Peyer's patch (tissue), 4 donors: ENCODE measurements at regions not wholly inside any gene's neighbourhood (a gene's known extent, or its start where the extent isn't known, plus 50 kb on each side); places are given as distances from the start of the nearest gene placed in this dataset.

ENCODE experiments used
- DNase-seq, 3 donors: peaks; one replicate each; pipeline ENCODE4 v3.0.0-alpha.2; 2017 to 2019
- H3K27ac ChIP-seq, 4 donors: fragments of 200-600 bp; sonication (generic); one replicate each; pipeline ENCODE4 v1.5.1; 2016 to 2019
- H3K27me3 ChIP-seq, 2 donors: fragments of 200-600 bp; sonication (generic); one replicate each; pipeline ENCODE4 v1.5.1; 2019
- H3K36me3 ChIP-seq, 3 donors: fragments of 200-600 bp; sonication (generic); one replicate each; pipeline ENCODE4 v1.5.1; 2016 to 2019
- H3K4me1 ChIP-seq, 4 donors: fragments of 200-600 bp; sonication (generic); one replicate each; pipeline ENCODE4 v1.5.1; 2016 to 2019
- H3K4me3 ChIP-seq, 4 donors: fragments of 200-600 bp; sonication (generic); 1 replicate in 3 of 4; 2 replicates in 1 of 4; pipeline ENCODE4 v1.5.1; 2016 to 2019; ENCODE audit warnings: mild to moderate bottlenecking in 1 of 4
- H3K9me3 ChIP-seq, 4 donors: fragments of 200-600 bp; sonication (generic); one replicate each; pipeline ENCODE4 v1.5.1; 2016 to 2019; ENCODE audit warnings: mild to moderate bottlenecking in 1 of 4
- POLR2A ChIP-seq, 2 donors: fragments of 450-650 bp; IDR thresholded peaks; one replicate each; pipeline ENCODE4 v1.5.1; 2017; ENCODE audit warnings: antibody characterized with exemption in 2 of 2, mild to moderate bottlenecking in 2 of 2, moderate library complexity in 2 of 2
- TF ChIP-seq, protein P1 (sequence below), 6 experiments: fragments of 450-650 bp in 4 of 6; fragments of 200-600 bp in 2 of 6; sonication (generic) in 1 of 6; IDR thresholded peaks; one replicate each; pipeline ENCODE4 v1.5.1; 2017 to 2019; ENCODE audit warnings: antibody characterized with exemption in 6 of 6, mild to moderate bottlenecking in 3 of 6, moderate library complexity in 1 of 6

DNA sequence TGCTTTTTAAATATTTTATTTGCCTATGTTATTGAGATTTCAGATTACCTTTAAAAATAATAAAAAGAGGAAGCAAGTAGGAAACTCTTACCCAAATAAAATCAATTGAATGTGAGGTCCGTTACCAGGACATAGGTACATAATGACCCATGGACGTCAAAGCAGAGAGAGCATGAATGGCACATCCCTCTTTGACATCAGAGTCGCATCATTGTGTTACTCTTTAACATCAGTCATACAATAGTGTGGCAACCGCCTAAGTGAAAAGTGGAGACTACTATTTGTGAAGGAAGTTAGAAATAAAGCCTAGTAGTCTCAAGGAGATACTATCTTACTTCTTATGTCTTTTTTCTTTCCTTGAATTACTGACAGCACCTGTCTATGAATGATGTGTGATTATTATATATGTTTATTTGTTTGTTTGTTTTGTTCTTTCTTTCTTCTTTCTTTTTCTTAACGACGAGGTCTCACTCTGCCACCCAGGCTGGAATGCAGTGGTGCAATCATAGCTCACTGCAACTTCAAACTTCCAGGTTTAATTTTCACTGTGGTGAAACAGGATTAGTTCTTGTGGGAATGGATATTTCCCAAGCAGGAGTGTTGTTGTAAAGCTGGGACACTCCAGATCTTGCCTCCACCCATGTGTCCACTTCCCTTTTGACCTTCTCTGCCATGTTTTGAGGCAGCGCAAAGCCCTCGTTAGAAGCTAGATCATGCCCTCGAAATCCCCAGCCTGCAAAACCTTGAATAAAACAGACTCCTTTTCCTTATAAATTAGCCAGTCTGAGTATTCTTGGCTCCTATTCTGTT is 407.2 kb upstream of the NETO1 start:
- TF ChIP-seq, protein P1, sequence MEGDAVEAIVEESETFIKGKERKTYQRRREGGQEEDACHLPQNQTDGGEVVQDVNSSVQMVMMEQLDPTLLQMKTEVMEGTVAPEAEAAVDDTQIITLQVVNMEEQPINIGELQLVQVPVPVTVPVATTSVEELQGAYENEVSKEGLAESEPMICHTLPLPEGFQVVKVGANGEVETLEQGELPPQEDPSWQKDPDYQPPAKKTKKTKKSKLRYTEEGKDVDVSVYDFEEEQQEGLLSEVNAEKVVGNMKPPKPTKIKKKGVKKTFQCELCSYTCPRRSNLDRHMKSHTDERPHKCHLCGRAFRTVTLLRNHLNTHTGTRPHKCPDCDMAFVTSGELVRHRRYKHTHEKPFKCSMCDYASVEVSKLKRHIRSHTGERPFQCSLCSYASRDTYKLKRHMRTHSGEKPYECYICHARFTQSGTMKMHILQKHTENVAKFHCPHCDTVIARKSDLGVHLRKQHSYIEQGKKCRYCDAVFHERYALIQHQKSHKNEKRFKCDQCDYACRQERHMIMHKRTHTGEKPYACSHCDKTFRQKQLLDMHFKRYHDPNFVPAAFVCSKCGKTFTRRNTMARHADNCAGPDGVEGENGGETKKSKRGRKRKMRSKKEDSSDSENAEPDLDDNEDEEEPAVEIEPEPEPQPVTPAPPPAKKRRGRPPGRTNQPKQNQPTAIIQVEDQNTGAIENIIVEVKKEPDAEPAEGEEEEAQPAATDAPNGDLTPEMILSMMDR (IDR thresholded peaks at IDR 0.05) = no peak
- no peak for TF ChIP-seq POLR2A (IDR thresholded peaks at IDR 0.05)

DNA sequence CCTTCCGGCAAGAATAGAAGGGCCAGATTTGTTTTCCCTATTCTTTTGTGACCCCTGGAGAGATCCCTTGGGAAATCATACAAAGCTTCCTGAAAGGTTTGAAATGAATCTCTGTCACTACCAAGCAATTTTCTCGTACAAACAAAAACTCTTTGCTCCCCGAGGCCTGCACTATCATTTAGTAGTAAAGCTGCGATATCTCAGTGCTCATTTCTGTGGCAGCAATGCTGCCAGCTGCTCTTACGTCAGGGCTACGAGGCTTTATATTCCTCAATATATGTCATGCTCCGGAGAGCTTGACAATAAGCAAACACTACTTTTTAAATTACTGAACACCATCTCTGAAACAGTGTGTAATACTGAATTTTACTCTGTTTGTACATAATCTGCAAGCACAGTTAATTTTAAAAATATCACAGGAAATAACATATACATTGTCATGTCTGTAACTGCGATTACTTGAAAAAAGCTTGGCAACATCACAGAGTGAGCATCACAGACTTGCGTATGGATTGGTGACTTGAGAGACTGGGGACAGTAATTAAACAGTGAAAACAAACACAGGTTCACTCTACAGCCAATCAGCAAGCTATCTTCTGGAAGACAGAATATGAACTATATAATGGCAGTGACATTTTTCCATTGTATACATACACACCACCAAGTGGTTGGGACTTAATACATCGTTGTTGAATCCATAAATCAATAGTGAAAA is 403.3 kb upstream of the NETO1 start:
- no peak for DNase-seq
- TF ChIP-seq, protein P1 (IDR thresholded peaks at IDR 0.05) = no peak
- TF ChIP-seq POLR2A (IDR thresholded peaks at IDR 0.05) = no peak
- no peaks in the 10 kb centered on the region for H3K9me3 ChIP-seq
- no peak overlapping the region for H3K27ac ChIP-seq
- no peaks in the 10 kb centered on the region for H3K36me3 ChIP-seq
- no peaks in the 10 kb centered on the region for H3K27me3 ChIP-seq
- H3K4me1 ChIP-seq = no peaks in the 10 kb centered on the region
- H3K4me3 ChIP-seq = no peak overlapping the region

More for the DNA sequence above, 407.2 kb upstream of the NETO1 start:
- H3K9me3 ChIP-seq = no peaks in the 10 kb centered on the region
- no peak overlapping the region for H3K27ac ChIP-seq
- no peak for DNase-seq
- no peaks in the 10 kb centered on the region for H3K27me3 ChIP-seq
- H3K4me1 ChIP-seq = no peaks in the 10 kb centered on the region
- no peaks in the 10 kb centered on the region for H3K36me3 ChIP-seq
- H3K4me3 ChIP-seq = no peak overlapping the region

DNA sequence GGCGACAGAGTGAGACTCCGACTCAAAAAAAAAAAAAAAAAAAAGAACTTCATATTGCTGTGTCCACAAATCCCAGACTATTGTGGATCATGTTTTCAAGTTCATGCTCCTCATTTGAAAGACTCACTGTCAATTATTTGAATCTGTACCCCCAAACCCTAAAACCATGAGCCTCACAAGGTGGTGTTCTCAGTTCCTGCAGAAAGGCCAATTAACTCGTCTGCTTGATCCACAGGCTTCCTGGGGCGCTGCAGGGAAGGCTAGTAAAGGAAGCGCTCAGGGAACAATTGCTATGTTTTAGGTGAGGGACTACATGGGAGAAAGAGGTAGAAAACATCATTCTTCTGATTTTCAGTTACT is 396.8 kb upstream of the NETO1 start:
- Histone ChIP-seq H3K9me3 (no peaks in the 10 kb centered on the region), H3K36me3 (no peaks in the 10 kb centered on the region), H3K27me3 (no peaks in the 10 kb centered on the region), H3K4me1 (no peaks in the 10 kb centered on the region), H3K4me3 (no peak overlapping the region), H3K27ac (no peak overlapping the region)
- no peak for TF ChIP-seq POLR2A (IDR thresholded peaks at IDR 0.05)
- TF ChIP-seq, protein P1 (IDR thresholded peaks at IDR 0.05) = no peak
- DNase-seq = no peak

DNA sequence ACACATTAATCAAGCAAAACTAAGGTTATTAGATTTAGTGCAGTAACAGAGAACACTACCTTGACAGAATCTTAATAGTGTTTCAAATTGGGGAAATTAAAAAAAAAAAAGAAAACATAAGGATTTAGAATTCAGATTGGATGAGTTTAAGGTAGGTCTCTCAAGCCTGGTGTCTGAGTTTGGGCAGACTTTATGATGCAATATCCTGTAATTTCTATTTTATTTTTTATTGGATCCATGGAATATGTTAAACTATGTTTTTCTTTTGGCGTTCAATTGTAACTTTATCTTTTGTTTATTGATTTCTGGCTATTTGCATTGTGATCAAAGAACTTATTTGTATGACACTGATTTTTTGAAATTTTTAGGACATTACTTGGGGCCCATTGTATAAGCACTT is 394.1 kb upstream of the NETO1 start:
- TF ChIP-seq POLR2A (IDR thresholded peaks at IDR 0.05) = no peak
- TF ChIP-seq, protein P1 (IDR thresholded peaks at IDR 0.05) = no peak
- Histone ChIP-seq H3K9me3 (no peaks in the 10 kb centered on the region), H3K27ac (no peak overlapping the region), H3K4me3 (no peak overlapping the region), H3K36me3 (no peaks in the 10 kb centered on the region), H3K27me3 (no peaks in the 10 kb centered on the region), H3K4me1 (no peaks in the 10 kb centered on the region)
- no peak for DNase-seq

DNA sequence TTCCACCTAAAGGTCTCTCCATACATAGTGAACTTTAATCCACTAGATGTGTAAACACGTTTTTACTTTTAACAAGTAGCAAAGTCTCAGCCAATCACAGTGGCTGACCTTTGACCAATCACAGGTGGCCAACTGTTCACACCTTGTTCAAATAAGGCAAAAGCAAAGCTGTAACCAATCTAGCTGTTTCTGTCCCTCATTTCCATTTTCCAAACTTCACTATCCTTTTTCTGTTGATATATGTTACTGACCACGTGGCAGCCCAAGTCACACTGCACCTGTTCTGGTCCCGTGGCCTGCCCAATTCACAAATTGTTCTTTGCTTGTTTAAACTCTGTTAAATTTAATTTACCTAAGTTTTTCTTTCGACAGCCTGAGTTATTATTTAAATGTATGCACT is 393.5 kb upstream of the NETO1 start:
- Histone ChIP-seq H3K4me1 (no peaks in the 10 kb centered on the region), H3K4me3 (no peak overlapping the region), H3K36me3 (no peaks in the 10 kb centered on the region), H3K9me3 (no peaks in the 10 kb centered on the region), H3K27me3 (no peaks in the 10 kb centered on the region), H3K27ac (no peak overlapping the region)
- DNase-seq = no peak
- TF ChIP-seq, protein P1 (IDR thresholded peaks at IDR 0.05) = no peak
- no peak for TF ChIP-seq POLR2A (IDR thresholded peaks at IDR 0.05)
